ENCODE measurements at regions not wholly inside any gene's neighbourhood (a gene's known extent, or its start where the extent isn't known, plus 50 kb on each side); places are given as distances from the start of the nearest gene placed in this dataset.

DNA sequence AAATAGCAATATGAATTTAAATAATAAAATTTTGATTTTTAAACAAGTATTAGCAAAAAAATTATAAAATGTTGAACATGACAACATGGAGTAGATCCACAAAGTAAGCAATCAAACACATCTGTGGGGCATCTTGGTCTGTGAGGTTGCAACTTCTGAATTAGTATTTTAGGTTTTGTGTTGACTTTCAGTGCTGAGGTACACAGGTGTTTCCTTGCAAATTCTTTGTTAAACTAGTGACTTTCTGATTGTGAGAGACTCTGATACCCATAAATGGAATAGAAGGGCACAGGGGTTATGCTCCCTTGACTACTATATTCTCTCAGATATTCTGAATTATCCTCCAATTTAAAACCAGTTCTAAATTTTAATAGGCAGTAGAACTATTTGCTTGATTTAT, 841.7 kb downstream of the CDH8 start:
- no peak for TF ChIP-seq EZH2 (IDR thresholded peaks at IDR 0.05; ENCODE audit: low read depth)
- TF ChIP-seq, protein P1, sequence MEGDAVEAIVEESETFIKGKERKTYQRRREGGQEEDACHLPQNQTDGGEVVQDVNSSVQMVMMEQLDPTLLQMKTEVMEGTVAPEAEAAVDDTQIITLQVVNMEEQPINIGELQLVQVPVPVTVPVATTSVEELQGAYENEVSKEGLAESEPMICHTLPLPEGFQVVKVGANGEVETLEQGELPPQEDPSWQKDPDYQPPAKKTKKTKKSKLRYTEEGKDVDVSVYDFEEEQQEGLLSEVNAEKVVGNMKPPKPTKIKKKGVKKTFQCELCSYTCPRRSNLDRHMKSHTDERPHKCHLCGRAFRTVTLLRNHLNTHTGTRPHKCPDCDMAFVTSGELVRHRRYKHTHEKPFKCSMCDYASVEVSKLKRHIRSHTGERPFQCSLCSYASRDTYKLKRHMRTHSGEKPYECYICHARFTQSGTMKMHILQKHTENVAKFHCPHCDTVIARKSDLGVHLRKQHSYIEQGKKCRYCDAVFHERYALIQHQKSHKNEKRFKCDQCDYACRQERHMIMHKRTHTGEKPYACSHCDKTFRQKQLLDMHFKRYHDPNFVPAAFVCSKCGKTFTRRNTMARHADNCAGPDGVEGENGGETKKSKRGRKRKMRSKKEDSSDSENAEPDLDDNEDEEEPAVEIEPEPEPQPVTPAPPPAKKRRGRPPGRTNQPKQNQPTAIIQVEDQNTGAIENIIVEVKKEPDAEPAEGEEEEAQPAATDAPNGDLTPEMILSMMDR (conservative IDR thresholded peaks at IDR 0.05) = no peak

Data from PC-9 (cell line).